GM12878 (cell line): ENCODE measurements at regions not wholly inside any gene's neighbourhood (a gene's known extent, or its start where the extent isn't known, plus 50 kb on each side); places are given as distances from the start of the nearest gene placed in this dataset.

Source experiments
- ATAC-seq: fragments of 200-7000 bp; cut with Tn5 transposase; 3 replicates; pipeline ENCODE4 v1.9.1; 2020; ENCODE audit warnings: mild to moderate bottlenecking, moderate library complexity
- BruUV-seq: library from RNA; stranded (reverse); fragments of 400-500 nt; replicated peaks from 2 replicates; lab custom pipeline; 2021; lab: Mats Ljungman, UMichigan
- CTCF ChIA-PET: fragments of 300-600 bp; sonication (Branson Sonifier 250); formaldehyde crosslinking; extraction: SDS; loops from one replicate; lab custom pipeline; 2021; ENCODE audit warnings: inconsistent platforms; lab: Yijun Ruan, JAX
- POLR2A ChIA-PET: fragments of 350-600 bp; formaldehyde crosslinking; extraction: SDS; loops from one replicate; lab custom pipeline; 2021; ENCODE audit warnings: inconsistent platforms; lab: Charles Lee
- RAD21 ChIA-PET: fragments of 300-600 bp; sonication (Branson Sonifier 250); formaldehyde crosslinking; loops from one replicate; lab custom pipeline; 2023; ENCODE audit warnings: antibody characterized with exemption; ENCODE audit not compliant: unreplicated experiment; lab: Charles Lee
- SMC1A ChIA-PET: fragments of 300-600 bp; sonication (Branson Sonifier 250); formaldehyde crosslinking; loops from one replicate; lab custom pipeline; 2023; ENCODE audit not compliant: unreplicated experiment, uncharacterized antibody; lab: Charles Lee
- DNase-seq: peaks from one replicate; pipeline ENCODE4 v3.0.0-alpha.2; 2011; ENCODE audit warnings: low read depth, low spot score
- FAIRE-seq: peaks from 3 replicates; lab custom pipeline; 2011; peaks lifted over from hg19 to GRCh38; lab: Jason Lieb, UNC
- H2AFZ ChIP-seq: 2 replicates; pipeline ENCODE4 v1.6.0; 2011; ENCODE audit warnings: low read depth, low read length, control low read depth; ENCODE audit not compliant: control insufficient read depth
- H3K27ac ChIP-seq: 2 replicates; pipeline ENCODE4 v1.5.1; 2011; ENCODE audit warnings: control low read depth; ENCODE audit not compliant: control insufficient read depth, insufficient read depth
- H3K27me3 ChIP-seq, 2 experiments: replicated peaks in 1 of 2; 2 replicates each; pipeline versions ENCODE4 v1.6.0 to v1.6.1; 2011; ENCODE audit warnings: low read length in 1 of 2; ENCODE audit not compliant: control insufficient read depth in 2 of 2, insufficient read depth in 2 of 2
- H3K36me3 ChIP-seq, 2 experiments: 2 replicates each; pipeline ENCODE4 v1.5.1; 2011; ENCODE audit warnings: low read length in 1 of 2; ENCODE audit not compliant: control insufficient read depth in 2 of 2, insufficient read depth in 2 of 2
- H3K4me1 ChIP-seq: 2 replicates; pipeline ENCODE4 v1.6.1; 2011; ENCODE audit warnings: mild to moderate bottlenecking, low read length, moderate library complexity, mixed read lengths; ENCODE audit not compliant: control insufficient read depth, insufficient read depth
- H3K4me2 ChIP-seq: 2 replicates; pipeline ENCODE4 v1.6.0; 2011; ENCODE audit warnings: control low read depth; ENCODE audit not compliant: control insufficient read depth, insufficient read depth
- H3K4me3 ChIP-seq: fragments of 200-600 bp; sonication (generic); 2 replicates; pipeline ENCODE4 v1.5.1; 2016
- H3K79me2 ChIP-seq: 2 replicates; pipeline ENCODE4 v1.6.0; 2011; ENCODE audit warnings: low read length; ENCODE audit not compliant: control insufficient read depth, insufficient read depth
- H3K9ac ChIP-seq: 2 replicates; pipeline ENCODE4 v1.8.0; 2011; ENCODE audit warnings: low read length, control low read depth, mixed read lengths; ENCODE audit not compliant: control insufficient read depth, insufficient read depth
- H3K9me3 ChIP-seq: replicated peaks from 3 replicates; pipeline ENCODE4 v1.5.1; 2011; ENCODE audit warnings: mild to moderate bottlenecking, low read length; ENCODE audit not compliant: control insufficient read depth, insufficient read depth
- H4K20me1 ChIP-seq: 2 replicates; pipeline ENCODE4 v1.6.0; 2011; ENCODE audit not compliant: control insufficient read depth, insufficient read depth
- CHD1 ChIP-seq: IDR thresholded peaks from 2 replicates; pipeline ENCODE4 v1.6.1; 2012; ENCODE audit warnings: low read depth, low read length, improper control_type of control experiment
- ESRRA ChIP-seq: IDR thresholded peaks from 2 replicates; pipeline ENCODE4 v1.6.1; 2012; ENCODE audit warnings: mild to moderate bottlenecking, low read length, improper control_type of control experiment
- TBL1XR1 ChIP-seq: IDR thresholded peaks from 2 replicates; pipeline ENCODE4 v1.6.1; 2012; ENCODE audit warnings: low read depth, low read length, improper control_type of control experiment
- ZBTB40 ChIP-seq: fragments of 450-650 bp; IDR thresholded peaks from 2 replicates; pipeline ENCODE4 v1.6.1; 2016; ENCODE audit warnings: mild to moderate bottlenecking, moderate library complexity, borderline replicate concordance
- WGBS: methylation state at CpG from one replicate; pipeline ENCODE4 v1.1.6; 2016; ENCODE audit warnings: low lambda C conversion rate; ENCODE audit not compliant: insufficient replicate concordance, insufficient coverage; ENCODE audit errors: missing lambda C conversion rate; 5-methylcytosine and 5-hydroxymethylcytosine counted together
- in situ Hi-C: fragments of 300-500 bp; cut with MboI; formaldehyde crosslinking; loops from 9 replicates; pipeline ENCODE4 v1.14.3; 2018; ENCODE audit warnings: mixed read lengths
- intact Hi-C: fragments of 100-400 bp; cut with micrococcal nuclease; formaldehyde crosslinking; loops from one replicate; pipeline ENCODE4 v1.14.2; 2022; ENCODE audit not compliant: unreplicated experiment

- TF ChIP-seq ZBTB40 = no peak
- TF ChIP-seq, all 136 proteins: peak for 0
Measured at GRCh38 chr14:101397206-101397605, 164.1 kb upstream of the DIO3 start (continued).

GRCh38 chr14:101398011-101398410, 163.3 kb upstream of the DIO3 start:
- Histone ChIP-seq H3K36me3 (no peaks in the 10 kb centered on the region), H3K27me3 (no peaks in the 10 kb centered on the region)

More at GRCh38 chr14:101398011-101398410, 163.3 kb upstream of the DIO3 start:
- intact Hi-C loops = no loop called here
- TF ChIP-seq TBL1XR1 (no peak), CHD1 (no peak), ESRRA (no peak)
- TF ChIP-seq, all 136 proteins: peak for 0
- no peaks in the 10 kb centered on the region for H3K79me2 ChIP-seq
- RAD21 ChIA-PET = no interaction called here
- H3K9me3 ChIP-seq = no peaks in the 10 kb centered on the region
- DNase-seq = no peak
- WGBS = 44% methylated on average over 11 of the region's 14 CpGs
- H3K4me2 ChIP-seq = no peak overlapping the region
- BruUV-seq = no TSS peak
- no peak overlapping the region for H3K27ac ChIP-seq
- H2AFZ ChIP-seq = no peak overlapping the region
- no peaks in the 10 kb centered on the region for H4K20me1 ChIP-seq
- in situ Hi-C loops = no loop called here
- H3K4me3 ChIP-seq = no peak overlapping the region
- CTCF ChIA-PET = no interaction called here
- POLR2A ChIA-PET = no interaction called here
- H3K9ac ChIP-seq = no peak overlapping the region
- no peaks in the 10 kb centered on the region for H3K4me1 ChIP-seq
- SMC1A ChIA-PET = no interaction called here
- no peak for FAIRE-seq
- ATAC-seq = no peak
